Esophagus squamous epithelium (tissue), 4 donors: ENCODE measurements at regions not wholly inside any gene's neighbourhood (a gene's known extent, or its start where the extent isn't known, plus 50 kb on each side); places are given as distances from the start of the nearest gene placed in this dataset.

Experiments used
- CTCF ChIP-seq, 6 experiments: fragments of 450-650 bp in 4 of 6; fragments of 200-600 bp in 2 of 6; sonication (generic) in 2 of 6; IDR thresholded peaks; one replicate each; pipeline ENCODE4 v1.5.1; 2016 to 2019; ENCODE audit warnings: antibody characterized with exemption in 6 of 6, mild to moderate bottlenecking in 4 of 6, moderate library complexity in 4 of 6
- POLR2A ChIP-seq, 4 donors: fragments of 450-650 bp; IDR thresholded peaks; one replicate each; pipeline ENCODE4 v1.6.1; 2017; ENCODE audit warnings: antibody characterized with exemption in 4 of 4, mild to moderate bottlenecking in 4 of 4, moderate library complexity in 3 of 4

GRCh38 chr2:156748221-156748620 is 312.0 kb downstream of the GPD2 start:
- TF ChIP-seq POLR2A (IDR thresholded peaks at IDR 0.05) (no peak), CTCF (IDR thresholded peaks at IDR 0.05) (no peak)
